H1 (cell line): ENCODE measurements at regions not wholly inside any gene's neighbourhood (a gene's known extent, or its start where the extent isn't known, plus 50 kb on each side); places are given as distances from the start of the nearest gene placed in this dataset.

Experiments
- CTCF ChIA-PET: fragments of 300-600 bp; sonication (Branson Sonifier 250); formaldehyde crosslinking; loops from one replicate; lab custom pipeline; 2021; ENCODE audit not compliant: partially characterized antibody; lab: Charles Lee
- POLR2A ChIA-PET: fragments of 300-600 bp; sonication (Branson Sonifier 250); formaldehyde crosslinking; loops from one replicate; lab custom pipeline; 2021; ENCODE audit warnings: inconsistent platforms; ENCODE audit not compliant: partially characterized antibody; lab: Charles Lee
- DNase-seq, 2 experiments: peaks; one replicate each; pipeline versions ENCODE4 v3.0.0 to v3.0.0-alpha.2; 2010 to 2022; ENCODE audit warnings: low spot score in 2 of 2, low read depth in 1 of 2, mixed read lengths in 1 of 2
- FAIRE-seq: peaks from 2 replicates; lab custom pipeline; 2011; peaks lifted over from hg19 to GRCh38; lab: Jason Lieb, UNC
- H2AFZ ChIP-seq: 2 replicates; pipeline ENCODE4 v1.8.1; 2012; ENCODE audit warnings: low read length, inconsistent platforms
- H2AK5ac ChIP-seq: 2 replicates; pipeline ENCODE4 v1.6.1; 2013; ENCODE audit warnings: low read depth, low read length
- H2BK120ac ChIP-seq: replicated peaks from 2 replicates; pipeline ENCODE3; 2013; ENCODE audit warnings: low read depth, low read length, inconsistent platforms
- H2BK12ac ChIP-seq: 2 replicates; pipeline ENCODE4 v1.6.1; 2013; ENCODE audit warnings: low read depth, low read length
- H2BK15ac ChIP-seq: 2 replicates; pipeline ENCODE4 v1.6.1; 2013; ENCODE audit warnings: low read length
- H2BK20ac ChIP-seq: 2 replicates; pipeline ENCODE4 v1.6.1; 2013; ENCODE audit warnings: low read length
- H2BK5ac ChIP-seq: 2 replicates; pipeline ENCODE4 v1.6.1; 2013; ENCODE audit warnings: low read depth, low read length
- H3K14ac ChIP-seq: 2 replicates; pipeline ENCODE4 v1.6.1; 2013; ENCODE audit warnings: inconsistent platforms; ENCODE audit not compliant: insufficient read length
- H3K18ac ChIP-seq: 2 replicates; pipeline ENCODE4 v1.6.1; 2013; ENCODE audit warnings: low read length; ENCODE audit errors: extremely low read depth
- H3K23ac ChIP-seq: 2 replicates; pipeline ENCODE4 v1.6.1; 2013; ENCODE audit warnings: inconsistent platforms; ENCODE audit not compliant: insufficient read length
- H3K23me2 ChIP-seq: 2 replicates; pipeline ENCODE4 v1.6.1; 2013; ENCODE audit warnings: low read depth, low read length
- H3K27ac ChIP-seq: 2 replicates; pipeline ENCODE4 v1.6.1; 2011; ENCODE audit warnings: low read depth, low read length, inconsistent platforms
- H3K27me3 ChIP-seq, 4 experiments: replicated peaks in 1 of 4; 1 replicate in 1 of 4; 2 replicates in 3 of 4; pipeline versions ENCODE4 v1.6.1 to v1.8.1; 2011 to 2013; ENCODE audit warnings: low read length in 3 of 4, mild to moderate bottlenecking in 3 of 4, inconsistent platforms in 2 of 4, mixed read lengths in 2 of 4, moderate library complexity in 1 of 4; ENCODE audit not compliant: control insufficient read depth in 3 of 4, insufficient read depth in 3 of 4; ENCODE audit errors: extremely low read depth in 1 of 4
- H3K36me3 ChIP-seq, 4 experiments: 2 replicates each; pipeline versions ENCODE4 v1.6.1 to v1.8.1; 2011 to 2013; ENCODE audit warnings: mild to moderate bottlenecking in 4 of 4, low read length in 3 of 4, moderate library complexity in 2 of 4, control low read depth in 1 of 4, inconsistent platforms in 1 of 4; ENCODE audit not compliant: insufficient read depth in 4 of 4, control insufficient read depth in 2 of 4
- H3K4ac ChIP-seq: replicated peaks from 2 replicates; pipeline ENCODE3; 2013; ENCODE audit warnings: low read length, low read depth, mixed read lengths, inconsistent platforms; ENCODE audit not compliant: insufficient read length
- H3K4me1 ChIP-seq, 4 experiments: replicated peaks in 1 of 4; 1 replicate in 1 of 4; 2 replicates in 3 of 4; pipeline versions ENCODE4 v1.6.1 to v1.8.1; 2011 to 2013; ENCODE audit warnings: low read length in 3 of 4, inconsistent platforms in 2 of 4, mixed read lengths in 1 of 4; ENCODE audit not compliant: insufficient read depth in 4 of 4, control insufficient read depth in 3 of 4
- H3K4me2 ChIP-seq, 2 experiments: 2 replicates each; pipeline versions ENCODE4 v1.6.1 to v1.8.1; 2011 to 2013; ENCODE audit warnings: low read depth in 2 of 2, low read length in 2 of 2, control low read depth in 1 of 2, inconsistent platforms in 1 of 2, mild to moderate bottlenecking in 1 of 2; ENCODE audit not compliant: insufficient read depth in 1 of 2
- H3K4me3 ChIP-seq, 4 experiments: fragments of 200-600, 300-600 bp in 1 of 4; sonication (generic), shearing (Covaris generic), sonication (Bioruptor Twin) in 1 of 4; 2 replicates each; pipeline versions ENCODE4 v1.5.1 to v1.8.1; 2011 to 2016; ENCODE audit warnings: low read length in 4 of 4, low read depth in 3 of 4, control low read depth in 2 of 4, inconsistent platforms in 2 of 4, mild to moderate bottlenecking in 2 of 4, mixed read lengths in 1 of 4, moderate library complexity in 1 of 4; ENCODE audit not compliant: insufficient read depth in 2 of 4; ENCODE audit errors: extremely low read depth in 1 of 4
- H3K56ac ChIP-seq: replicated peaks from 2 replicates; pipeline ENCODE3; 2013; ENCODE audit warnings: low read depth, mild to moderate bottlenecking, mixed read lengths, low read length, inconsistent platforms; ENCODE audit not compliant: insufficient read length
- H3K79me1 ChIP-seq: 2 replicates; pipeline ENCODE4 v1.6.1; 2013; ENCODE audit warnings: low read depth, low read length, control low read depth
- H3K79me2 ChIP-seq, 2 experiments: 2 replicates each; pipeline versions ENCODE4 v1.6.1 to v1.8.1; 2012 to 2013; ENCODE audit warnings: low read length in 2 of 2, mild to moderate bottlenecking in 2 of 2, inconsistent platforms in 1 of 2; ENCODE audit not compliant: insufficient read depth in 2 of 2, control insufficient read depth in 1 of 2
- H3K9ac ChIP-seq, 4 experiments: replicated peaks in 1 of 4; 1 replicate in 1 of 4; 2 replicates in 3 of 4; pipeline versions ENCODE4 v1.6.1 to v1.8.1; 2011 to 2013; ENCODE audit warnings: low read depth in 3 of 4, low read length in 3 of 4, control low read depth in 2 of 4, mild to moderate bottlenecking in 2 of 4, moderate library complexity in 2 of 4, inconsistent platforms in 1 of 4; ENCODE audit errors: extremely low read depth in 1 of 4
- H3K9me3 ChIP-seq, 2 experiments: 2 replicates each; pipeline versions ENCODE4 v1.6.1 to v1.8.1; 2012 to 2013; ENCODE audit warnings: mild to moderate bottlenecking in 2 of 2, moderate library complexity in 2 of 2, control low read depth in 1 of 2, inconsistent platforms in 1 of 2, low read depth in 1 of 2, low read length in 1 of 2, mixed read lengths in 1 of 2; ENCODE audit not compliant: insufficient read depth in 2 of 2
- H4K20me1 ChIP-seq, 2 experiments: replicated peaks in 1 of 2; 2 replicates each; pipeline versions ENCODE3 to v1.8.1; 2011 to 2013; ENCODE audit warnings: inconsistent platforms in 2 of 2, low read length in 2 of 2, mild to moderate bottlenecking in 1 of 2; ENCODE audit not compliant: insufficient read depth in 2 of 2, control insufficient read depth in 1 of 2
- H4K5ac ChIP-seq: 2 replicates; pipeline ENCODE4 v1.6.1; 2013; ENCODE audit warnings: low read length, low read depth, mixed read lengths, inconsistent platforms; ENCODE audit not compliant: insufficient read length
- H4K8ac ChIP-seq: 2 replicates; pipeline ENCODE4 v1.8.0; 2013; ENCODE audit warnings: mild to moderate bottlenecking, moderate library complexity, low read length, inconsistent platforms; ENCODE audit not compliant: insufficient read depth; ENCODE audit errors: extremely low read depth
- H4K91ac ChIP-seq: replicated peaks from 2 replicates; pipeline ENCODE3; 2013; ENCODE audit warnings: low read length, mixed read lengths, inconsistent platforms; ENCODE audit not compliant: insufficient read length
- CBX5 ChIP-seq: fragments of 300-800, 300-1000 bp; sonication (generic); IDR thresholded peaks from 2 replicates; pipeline ENCODE4 v1.7.1; 2016; ENCODE audit warnings: antibody characterized with exemption, low read length, low read depth
- CBX8 ChIP-seq: fragments of 300-800, 300-1000 bp; sonication (generic); IDR thresholded peaks from 2 replicates; pipeline ENCODE4 v1.7.1; 2016; ENCODE audit warnings: low read depth, low read length, borderline replicate concordance
- CHD2 ChIP-seq: IDR thresholded peaks from 2 replicates; pipeline ENCODE4 v1.6.1; 2012; ENCODE audit warnings: low read length, improper control_type of control experiment
- EP300 ChIP-seq, 2 experiments: IDR thresholded peaks; 1 replicate in 1 of 2; 2 replicates in 1 of 2; pipeline ENCODE4 v1.6.1; 2011 to 2012; ENCODE audit warnings: low read depth in 2 of 2, low read length in 2 of 2, mild to moderate bottlenecking in 2 of 2, borderline replicate concordance in 1 of 2, inconsistent platforms in 1 of 2, moderate library complexity in 1 of 2
- GABPA ChIP-seq: IDR thresholded peaks from 2 replicates; pipeline ENCODE4 v1.6.1; 2011; ENCODE audit warnings: mild to moderate bottlenecking, low read length, moderate library complexity, borderline replicate concordance; ENCODE audit not compliant: insufficient read depth
- KDM4A ChIP-seq: IDR thresholded peaks from one replicate; pipeline ENCODE4 v1.7.1; 2012; ENCODE audit warnings: low read depth, mild to moderate bottlenecking, moderate library complexity, low read length, inconsistent platforms; ENCODE audit not compliant: severe bottlenecking
- RNF2 ChIP-seq: fragments of 200-900, 300-1000 bp; sonication (generic); IDR thresholded peaks from 2 replicates; pipeline ENCODE4 v1.7.1; 2016; ENCODE audit warnings: borderline replicate concordance, low read depth, mild to moderate bottlenecking, antibody characterized with exemption, low read length; ENCODE audit not compliant: poor library complexity, severe bottlenecking; ENCODE audit errors: missing control alignments
- SUZ12 ChIP-seq: fragments of 200-600 bp; sonication (generic); IDR thresholded peaks from 2 replicates; pipeline ENCODE4 v1.6.1; 2012; ENCODE audit warnings: mild to moderate bottlenecking, inconsistent platforms, low read length, moderate library complexity, mixed read lengths
- WGBS, 2 experiments: shearing (Covaris generic) in 1 of 2; methylation state at CpG; one replicate each; pipeline versions ENCODE4 v1.1.6 to v1.1.7; 2013 to 2015; ENCODE audit warnings: low lambda C conversion rate in 2 of 2, mixed read lengths in 2 of 2, inconsistent platforms in 1 of 2, low coverage in 1 of 2, missing lambda C conversion rate in 1 of 2; ENCODE audit not compliant: insufficient replicate concordance in 2 of 2, insufficient coverage in 1 of 2, insufficient read length in 1 of 2; ENCODE audit errors: extremely low coverage in 1 of 2, missing lambda C conversion rate in 1 of 2; 5-methylcytosine and 5-hydroxymethylcytosine counted together
- TF ChIP-seq, protein P1 (sequence below): IDR thresholded peaks from 2 replicates; pipeline ENCODE4 v1.6.1; 2012; ENCODE audit warnings: low read length, inconsistent platforms

DNA sequence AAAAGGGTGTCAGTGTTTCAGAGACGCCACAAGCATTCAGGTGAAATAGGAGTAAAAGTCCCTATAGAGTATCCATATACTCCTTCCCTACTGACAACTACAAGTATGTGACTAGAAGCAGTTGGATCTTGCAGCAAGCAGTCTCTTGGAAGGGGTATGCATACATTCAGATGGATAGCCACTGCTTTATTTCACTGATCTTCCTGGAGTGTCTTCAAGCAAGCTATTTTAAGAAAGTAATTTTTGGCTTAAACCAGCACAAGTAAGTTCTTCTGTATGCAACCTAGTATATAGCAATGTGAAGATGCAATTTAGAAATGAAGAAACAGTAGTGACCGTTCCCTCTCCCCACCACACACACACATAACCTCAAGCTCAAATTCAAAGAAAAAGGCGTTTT lies 446.8 kb upstream of the CDH18 start:
- no peak overlapping the region for H2BK15ac ChIP-seq
- H3K9me3 ChIP-seq, result no peaks in the 10 kb centered on the region
- H4K8ac ChIP-seq, result no peak overlapping the region
- H2BK20ac ChIP-seq, result no peak overlapping the region
- no peaks in the 10 kb centered on the region for H4K20me1 ChIP-seq
- no peak overlapping the region for H3K4me3 ChIP-seq
- no peak overlapping the region for H3K18ac ChIP-seq
- H3K79me1 ChIP-seq, result no peaks in the 10 kb centered on the region
- no peak for DNase-seq
- H3K4ac ChIP-seq, result no peak overlapping the region
- H3K14ac ChIP-seq, result no peak overlapping the region
- H3K56ac ChIP-seq, result no peak overlapping the region
- no peaks in the 10 kb centered on the region for H3K79me2 ChIP-seq
- ChIA-PET CTCF (interaction anchor here (1.1 to 1.9 kb wide), 2 partner anchors 11 to 69 kb away, joined by 5 read pairs; no protein-coding TSS in a partner anchor), POLR2A (no interaction called here)
- H3K27me3 ChIP-seq, result no peaks in the 10 kb centered on the region
- no peak overlapping the region for H2BK12ac ChIP-seq
- no peak overlapping the region for H3K9ac ChIP-seq
- H4K91ac ChIP-seq, result no peak overlapping the region
- no peak for FAIRE-seq
- no peak overlapping the region for H3K4me2 ChIP-seq
- H3K36me3 ChIP-seq, result no peaks in the 10 kb centered on the region
- H3K27ac ChIP-seq, result no peak overlapping the region
- WGBS, 2 experiments, result 88% methylated on average over 3 of the region's 3 CpGs; no CpG with 5 or more reads in 1 of the 2 experiments
- no peaks in the 10 kb centered on the region for H3K4me1 ChIP-seq
- H2BK5ac ChIP-seq, result no peak overlapping the region
- H4K5ac ChIP-seq, result no peak overlapping the region
- no peak overlapping the region for H3K23ac ChIP-seq
- H2AK5ac ChIP-seq, result no peak overlapping the region
- no peak for TF ChIP-seq CBX8
- no peak for TF ChIP-seq SUZ12
- TF ChIP-seq, protein P1, sequence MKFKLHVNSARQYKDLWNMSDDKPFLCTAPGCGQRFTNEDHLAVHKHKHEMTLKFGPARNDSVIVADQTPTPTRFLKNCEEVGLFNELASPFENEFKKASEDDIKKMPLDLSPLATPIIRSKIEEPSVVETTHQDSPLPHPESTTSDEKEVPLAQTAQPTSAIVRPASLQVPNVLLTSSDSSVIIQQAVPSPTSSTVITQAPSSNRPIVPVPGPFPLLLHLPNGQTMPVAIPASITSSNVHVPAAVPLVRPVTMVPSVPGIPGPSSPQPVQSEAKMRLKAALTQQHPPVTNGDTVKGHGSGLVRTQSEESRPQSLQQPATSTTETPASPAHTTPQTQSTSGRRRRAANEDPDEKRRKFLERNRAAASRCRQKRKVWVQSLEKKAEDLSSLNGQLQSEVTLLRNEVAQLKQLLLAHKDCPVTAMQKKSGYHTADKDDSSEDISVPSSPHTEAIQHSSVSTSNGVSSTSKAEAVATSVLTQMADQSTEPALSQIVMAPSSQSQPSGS, result no peak
- TF ChIP-seq EP300 (IDR thresholded peaks at IDR 0.05; ENCODE audit: borderline replicate concordance in 1 of 2, low read depth in 2 of 2, low read length in 2 of 2), result no peak
- no peak for TF ChIP-seq CHD2
- no peak for TF ChIP-seq CBX5
- no peak for TF ChIP-seq GABPA
- no peak for TF ChIP-seq KDM4A
- no peak for TF ChIP-seq RNF2
- H2AFZ ChIP-seq, result no peak overlapping the region
- H3K23me2 ChIP-seq, result no peaks in the 10 kb centered on the region
- H2BK120ac ChIP-seq, result no peak overlapping the region
